Neuronal stem cell (in vitro differentiated cells): ENCODE measurements at regions not wholly inside any gene's neighbourhood (a gene's known extent, or its start where the extent isn't known, plus 50 kb on each side); places are given as distances from the start of the nearest gene placed in this dataset.

ENCODE experiments used
- DNase-seq: peaks from one replicate; pipeline ENCODE4 v3.0.0-alpha.2; 2013; ENCODE audit warnings: low spot score
- H2AFZ ChIP-seq: one replicate; pipeline ENCODE4 v1.6.1; 2013; ENCODE audit warnings: mild to moderate bottlenecking, low read length, inconsistent platforms
- H2AK5ac ChIP-seq: 2 replicates; pipeline ENCODE4 v1.6.1; 2013; ENCODE audit warnings: low read depth, mild to moderate bottlenecking, inconsistent platforms, low read length, moderate library complexity, mixed read lengths
- H2BK120ac ChIP-seq: 2 replicates; pipeline ENCODE4 v1.6.1; 2013; ENCODE audit warnings: low read depth, mild to moderate bottlenecking, inconsistent platforms, low read length, moderate library complexity, mixed read lengths
- H2BK12ac ChIP-seq: one replicate; pipeline ENCODE4 v1.6.1; 2013; ENCODE audit warnings: low read length, inconsistent platforms
- H2BK15ac ChIP-seq: 2 replicates; pipeline ENCODE4 v1.6.1; 2013; ENCODE audit warnings: mild to moderate bottlenecking, low read length, inconsistent platforms, mixed read lengths
- H2BK5ac ChIP-seq: one replicate; pipeline ENCODE4 v1.6.1; 2013; ENCODE audit warnings: inconsistent platforms, mild to moderate bottlenecking, low read length, moderate library complexity
- H3K14ac ChIP-seq: one replicate; pipeline ENCODE4 v1.6.1; 2013; ENCODE audit warnings: low read length, inconsistent platforms
- H3K18ac ChIP-seq: 2 replicates; pipeline ENCODE4 v1.6.1; 2013; ENCODE audit warnings: low read length, inconsistent platforms
- H3K23ac ChIP-seq: 2 replicates; pipeline ENCODE4 v1.6.1; 2013; ENCODE audit warnings: low read depth, mild to moderate bottlenecking, mixed read lengths, low read length, inconsistent platforms; ENCODE audit not compliant: poor library complexity
- H3K27ac ChIP-seq: replicated peaks from 3 replicates; pipeline ENCODE4 v1.5.1; 2013; ENCODE audit warnings: low read length, inconsistent platforms
- H3K27me3 ChIP-seq, 3 experiments: 2 replicates each; pipeline ENCODE4 v1.6.1; 2013; ENCODE audit warnings: low read length in 3 of 3, mild to moderate bottlenecking in 2 of 3, inconsistent platforms in 1 of 3, low read depth in 1 of 3, mixed read lengths in 1 of 3, moderate library complexity in 1 of 3; ENCODE audit not compliant: control insufficient read depth in 3 of 3, insufficient read depth in 3 of 3
- H3K36me3 ChIP-seq, 2 donors: replicated peaks in 1 of 2; 2 replicates each; pipeline ENCODE4 v1.6.1; 2013; ENCODE audit warnings: low read length in 2 of 2; ENCODE audit not compliant: control insufficient read depth in 2 of 2, insufficient read depth in 2 of 2
- H3K4ac ChIP-seq: 2 replicates; pipeline ENCODE4 v1.6.1; 2013; ENCODE audit warnings: inconsistent platforms, mild to moderate bottlenecking, low read length, moderate library complexity
- H3K4me1 ChIP-seq, 2 donors: 1 replicate in 1 of 2; 2 replicates in 1 of 2; pipeline ENCODE4 v1.6.1; 2013; ENCODE audit warnings: low read length in 2 of 2, low read depth in 1 of 2; ENCODE audit not compliant: control insufficient read depth in 2 of 2, insufficient read depth in 1 of 2
- H3K4me2 ChIP-seq: one replicate; pipeline ENCODE4 v1.6.1; 2013; ENCODE audit warnings: mild to moderate bottlenecking, low read length, inconsistent platforms; ENCODE audit not compliant: insufficient read depth, poor library complexity, severe bottlenecking
- H3K4me3 ChIP-seq, 2 donors: 2 replicates each; pipeline ENCODE4 v1.5.1; 2013; ENCODE audit warnings: low read length in 2 of 2, mild to moderate bottlenecking in 2 of 2, inconsistent platforms in 1 of 2, moderate library complexity in 1 of 2
- H3K79me1 ChIP-seq: one replicate; pipeline ENCODE4 v1.6.1; 2013; ENCODE audit warnings: low read depth, mild to moderate bottlenecking, inconsistent platforms, low read length, moderate library complexity
- H3K9ac ChIP-seq: one replicate; pipeline ENCODE4 v1.6.1; 2013; ENCODE audit warnings: mild to moderate bottlenecking, low read depth, low read length, inconsistent platforms; ENCODE audit not compliant: poor library complexity
- H3K9me3 ChIP-seq, 2 donors: replicated peaks in 1 of 2; 2 replicates each; pipeline versions ENCODE3 to v1.6.1; 2013; ENCODE audit warnings: low read length in 2 of 2, mild to moderate bottlenecking in 2 of 2, inconsistent platforms in 1 of 2, low read depth in 1 of 2, mixed read lengths in 1 of 2, moderate library complexity in 1 of 2; ENCODE audit not compliant: control insufficient read depth in 2 of 2, insufficient read depth in 1 of 2
- H4K8ac ChIP-seq: one replicate; pipeline ENCODE4 v1.6.1; 2013; ENCODE audit warnings: low read depth, mild to moderate bottlenecking, inconsistent platforms, low read length, moderate library complexity
- H4K91ac ChIP-seq: one replicate; pipeline ENCODE4 v1.6.1; 2013; ENCODE audit warnings: low read length, low read depth, mild to moderate bottlenecking, inconsistent platforms; ENCODE audit not compliant: poor library complexity
- WGBS, 2 donors: extraction: QIAGEN DNeasy Blood & Tissue Kit; methylation state at CpG; one replicate each; pipeline ENCODE4 v1.1.7; 2013; ENCODE audit warnings: missing lambda C conversion rate in 2 of 2, mixed read lengths in 1 of 2; ENCODE audit not compliant: insufficient read length in 2 of 2, insufficient replicate concordance in 1 of 2; ENCODE audit errors: extremely low coverage in 2 of 2; 5-methylcytosine and 5-hydroxymethylcytosine counted together

GRCh38 chr7:136509466-136509865 is 359.0 kb upstream of the CHRM2 start:
- no peak overlapping the region for H3K4ac ChIP-seq
- H3K27ac ChIP-seq: no peak overlapping the region
- no peak overlapping the region for H3K4me3 ChIP-seq
- no peak overlapping the region for H2BK15ac ChIP-seq
- no peak overlapping the region for H4K91ac ChIP-seq
- H3K27me3 ChIP-seq: no peaks in the 10 kb centered on the region
- H3K23ac ChIP-seq: no peak overlapping the region
- no peak overlapping the region for H2BK5ac ChIP-seq
- WGBS, 2 donors: no CpG with 5 or more reads among the region's 3 CpGs
- DNase-seq: no peak
- H3K9me3 ChIP-seq: no peaks in the 10 kb centered on the region
- H2AFZ ChIP-seq: peak overlapping the region; percentile 84
- no peaks in the 10 kb centered on the region for H3K79me1 ChIP-seq
- H3K4me2 ChIP-seq: no peak overlapping the region
- H2AK5ac ChIP-seq: no peak overlapping the region
- H2BK120ac ChIP-seq: no peak overlapping the region
- no peak overlapping the region for H2BK12ac ChIP-seq
- H3K36me3 ChIP-seq: no peaks in the 10 kb centered on the region
- H3K18ac ChIP-seq: no peak overlapping the region
- no peak overlapping the region for H3K14ac ChIP-seq
- peaks cover 9% of the 10 kb centered on the region in 2 donors for H3K4me1 ChIP-seq
- H3K9ac ChIP-seq: no peak overlapping the region
- no peak overlapping the region for H4K8ac ChIP-seq

GRCh38 chr7:136502162-136502561 is 366.3 kb upstream of the CHRM2 start:
- Histone ChIP-seq H2BK12ac (no peak overlapping the region), H2BK120ac (no peak overlapping the region), H3K4me3 (no peak overlapping the region), H3K4me2 (no peak overlapping the region), H3K9ac (no peak overlapping the region), H3K27ac (no peak overlapping the region), H3K4ac (no peak overlapping the region), H2BK5ac (no peak overlapping the region), H4K91ac (no peak overlapping the region), H2AFZ (no peak overlapping the region), H3K9me3 (peaks cover 0 to 2% of the 10 kb centered on the region in 2 donors), H2BK15ac (no peak overlapping the region), H3K23ac (no peak overlapping the region), H3K27me3 (no peaks in the 10 kb centered on the region), H4K8ac (no peak overlapping the region), H2AK5ac (no peak overlapping the region), H3K4me1 (peaks cover 0 to under 1% of the 10 kb centered on the region in 2 donors), H3K79me1 (no peaks in the 10 kb centered on the region), H3K36me3 (no peaks in the 10 kb centered on the region), H3K18ac (no peak overlapping the region), H3K14ac (no peak overlapping the region)
- WGBS, 2 donors: no CpG with 5 or more reads among the region's 1 CpG
- no peak for DNase-seq

- Histone ChIP-seq H2BK5ac (no peak overlapping the region), H3K36me3 (no peaks in the 10 kb centered on the region), H3K79me1 (no peaks in the 10 kb centered on the region), H2BK15ac (no peak overlapping the region), H3K27ac (no peak overlapping the region), H2BK12ac (no peak overlapping the region), H3K9me3 (peaks cover 0 to 2% of the 10 kb centered on the region in 2 donors), H3K14ac (no peak overlapping the region), H2AK5ac (no peak overlapping the region), H4K91ac (no peak overlapping the region), H2BK120ac (no peak overlapping the region), H3K27me3 (no peaks in the 10 kb centered on the region), H3K4me2 (no peak overlapping the region), H3K4ac (no peak overlapping the region), H3K23ac (no peak overlapping the region), H3K9ac (no peak overlapping the region), H2AFZ (no peak overlapping the region), H3K4me3 (no peak overlapping the region), H3K18ac (no peak overlapping the region), H4K8ac (no peak overlapping the region), H3K4me1 (peaks cover 0 to 9% of the 10 kb centered on the region in 2 donors)
- WGBS, 2 donors: no CpG with 5 or more reads among the region's 3 CpGs
- no peak for DNase-seq
These were observed 367.3 kb upstream of the CHRM2 start for GRCh38 chr7:136501151-136501550.

GRCh38 chr7:136496551-136496950 is 371.9 kb upstream of the CHRM2 start:
- H3K4ac ChIP-seq: no peak overlapping the region
- no peak overlapping the region for H2BK15ac ChIP-seq
- no peak overlapping the region for H3K14ac ChIP-seq
- no peak for DNase-seq
- no peak overlapping the region for H3K4me3 ChIP-seq
- peaks cover 0 to 2% of the 10 kb centered on the region in 2 donors for H3K9me3 ChIP-seq
- H3K27me3 ChIP-seq: no peaks in the 10 kb centered on the region
- H3K18ac ChIP-seq: no peak overlapping the region
- no CpG with 5 or more reads among the region's 2 CpGs for WGBS, 2 donors
- no peak overlapping the region for H3K9ac ChIP-seq
- H3K23ac ChIP-seq: no peak overlapping the region
- no peak overlapping the region for H4K91ac ChIP-seq
- H3K36me3 ChIP-seq: no peaks in the 10 kb centered on the region
- no peak overlapping the region for H2BK120ac ChIP-seq
- H2BK12ac ChIP-seq: no peak overlapping the region
- H3K4me1 ChIP-seq: peaks cover 0 to 15% of the 10 kb centered on the region in 2 donors
- H2AK5ac ChIP-seq: no peak overlapping the region
- no peak overlapping the region for H2AFZ ChIP-seq
- no peak overlapping the region for H4K8ac ChIP-seq
- H3K79me1 ChIP-seq: no peaks in the 10 kb centered on the region
- H2BK5ac ChIP-seq: no peak overlapping the region
- no peak overlapping the region for H3K4me2 ChIP-seq
- no peak overlapping the region for H3K27ac ChIP-seq
